ENCODE measurements at regions not wholly inside any gene's neighbourhood (a gene's known extent, or its start where the extent isn't known, plus 50 kb on each side); places are given as distances from the start of the nearest gene placed in this dataset.

- no CpG with 5 or more reads among the region's 4 CpGs for WGBS (ENCODE audit: insufficient coverage)
- peaks cover 0 to 1% (median 0%) of the 10 kb centered on the region in 3 donors for H3K27me3 Mint-ChIP-seq (ENCODE audit: low read depth in 3 of 3)
- H3K9ac ChIP-seq (ENCODE audit: insufficient read depth, low read length, poor library complexity, severe bottlenecking): no peak overlapping the region
- no peak overlapping the region for H3K27ac Mint-ChIP-seq
- no peak for DNase-seq
- H3K4me3 Mint-ChIP-seq: no peak overlapping the region
- no peaks in the 10 kb centered on the region for H3K36me3 ChIP-seq (replicated peaks in 1 of 2; ENCODE audit: control insufficient read depth in 1 of 2, insufficient read depth in 2 of 2, low read length in 2 of 2)
- H3K4me1 Mint-ChIP-seq: no peaks in the 10 kb centered on the region
- H3K4me3 ChIP-seq (replicated peaks in 1 of 3; ENCODE audit: low read depth in 2 of 3, low read length in 3 of 3): no peak overlapping the region
- H3K9me3 ChIP-seq (replicated peaks in 1 of 2; ENCODE audit: control insufficient read depth in 1 of 2, insufficient read depth in 1 of 2, low read length in 2 of 2): peaks cover 0 to 3% of the 10 kb centered on the region in 2 donors
- no peaks in the 10 kb centered on the region for H3K79me2 ChIP-seq (ENCODE audit: insufficient read depth, low read length)
- H3K9me3 Mint-ChIP-seq: peaks cover 0 to 7% (median 3%) of the 10 kb centered on the region in 7 donors
- no peak overlapping the region for H3K4me2 ChIP-seq (replicated peaks; ENCODE audit: extremely low read depth, low read length, poor library complexity, severe bottlenecking)
- H2AFZ ChIP-seq (ENCODE audit: insufficient read depth, low read depth, low read length, poor library complexity, severe bottlenecking): no peak overlapping the region
- no peaks in the 10 kb centered on the region for H3K27me3 ChIP-seq (ENCODE audit: control insufficient read depth in 2 of 2, insufficient read depth in 2 of 2, low read length in 2 of 2)
- no peaks in the 10 kb centered on the region for H3K4me1 ChIP-seq (ENCODE audit: control insufficient read depth in 1 of 2, insufficient read depth in 2 of 2, low read length in 2 of 2)
- no peak overlapping the region for H3K27ac ChIP-seq (ENCODE audit: low read depth in 1 of 2, low read length in 2 of 2)
- TF ChIP-seq, protein P1, sequence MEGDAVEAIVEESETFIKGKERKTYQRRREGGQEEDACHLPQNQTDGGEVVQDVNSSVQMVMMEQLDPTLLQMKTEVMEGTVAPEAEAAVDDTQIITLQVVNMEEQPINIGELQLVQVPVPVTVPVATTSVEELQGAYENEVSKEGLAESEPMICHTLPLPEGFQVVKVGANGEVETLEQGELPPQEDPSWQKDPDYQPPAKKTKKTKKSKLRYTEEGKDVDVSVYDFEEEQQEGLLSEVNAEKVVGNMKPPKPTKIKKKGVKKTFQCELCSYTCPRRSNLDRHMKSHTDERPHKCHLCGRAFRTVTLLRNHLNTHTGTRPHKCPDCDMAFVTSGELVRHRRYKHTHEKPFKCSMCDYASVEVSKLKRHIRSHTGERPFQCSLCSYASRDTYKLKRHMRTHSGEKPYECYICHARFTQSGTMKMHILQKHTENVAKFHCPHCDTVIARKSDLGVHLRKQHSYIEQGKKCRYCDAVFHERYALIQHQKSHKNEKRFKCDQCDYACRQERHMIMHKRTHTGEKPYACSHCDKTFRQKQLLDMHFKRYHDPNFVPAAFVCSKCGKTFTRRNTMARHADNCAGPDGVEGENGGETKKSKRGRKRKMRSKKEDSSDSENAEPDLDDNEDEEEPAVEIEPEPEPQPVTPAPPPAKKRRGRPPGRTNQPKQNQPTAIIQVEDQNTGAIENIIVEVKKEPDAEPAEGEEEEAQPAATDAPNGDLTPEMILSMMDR (IDR thresholded peaks at IDR 0.05): no peak
- intact Hi-C loops (cut with micrococcal nuclease): no loop called here
- H3K36me3 Mint-ChIP-seq: no peaks in the 10 kb centered on the region
- no peaks in the 10 kb centered on the region for H4K20me1 ChIP-seq (ENCODE audit: insufficient read depth, low read length)
These were observed 186.9 kb upstream of the RGMB start for GRCh38 chr5:98586581-98586980.

- Mint-ChIP-seq H3K27me3 (ENCODE audit: low read depth in 3 of 3) (peaks cover 0 to 1% (median 0%) of the 10 kb centered on the region in 3 donors), H3K27ac (no peak overlapping the region), H3K4me3 (no peak overlapping the region), H3K4me1 (no peaks in the 10 kb centered on the region), H3K36me3 (no peaks in the 10 kb centered on the region), H3K9me3 (peaks cover 0 to 7% (median 3%) of the 10 kb centered on the region in 7 donors)
- H3K4me2 ChIP-seq (replicated peaks; ENCODE audit: extremely low read depth, low read length, poor library complexity, severe bottlenecking): no peak overlapping the region
- intact Hi-C loops (cut with micrococcal nuclease): no loop called here
- no peaks in the 10 kb centered on the region for H3K36me3 ChIP-seq (replicated peaks in 1 of 2; ENCODE audit: control insufficient read depth in 1 of 2, insufficient read depth in 2 of 2, low read length in 2 of 2)
- no peak overlapping the region for H2AFZ ChIP-seq (ENCODE audit: insufficient read depth, low read depth, low read length, poor library complexity, severe bottlenecking)
- H3K79me2 ChIP-seq (ENCODE audit: insufficient read depth, low read length): no peaks in the 10 kb centered on the region
- TF ChIP-seq, protein P1 (IDR thresholded peaks at IDR 0.05): no peak
- no peaks in the 10 kb centered on the region for H3K4me1 ChIP-seq (ENCODE audit: control insufficient read depth in 1 of 2, insufficient read depth in 2 of 2, low read length in 2 of 2)
- 83% methylated on average over 1 of the region's 5 CpGs for WGBS (ENCODE audit: insufficient coverage)
- H3K27me3 ChIP-seq (ENCODE audit: control insufficient read depth in 2 of 2, insufficient read depth in 2 of 2, low read length in 2 of 2): no peaks in the 10 kb centered on the region
- H3K4me3 ChIP-seq (replicated peaks in 1 of 3; ENCODE audit: low read depth in 2 of 3, low read length in 3 of 3): no peak overlapping the region
- H4K20me1 ChIP-seq (ENCODE audit: insufficient read depth, low read length): no peaks in the 10 kb centered on the region
- DNase-seq: no peak
- H3K27ac ChIP-seq (ENCODE audit: low read depth in 1 of 2, low read length in 2 of 2): no peak overlapping the region
- peaks cover 0 to 3% of the 10 kb centered on the region in 2 donors for H3K9me3 ChIP-seq (replicated peaks in 1 of 2; ENCODE audit: control insufficient read depth in 1 of 2, insufficient read depth in 1 of 2, low read length in 2 of 2)
- H3K9ac ChIP-seq (ENCODE audit: insufficient read depth, low read length, poor library complexity, severe bottlenecking): no peak overlapping the region
These were observed 186.3 kb upstream of the RGMB start for GRCh38 chr5:98587166-98587565.
